ENCODE measurements at regions not wholly inside any gene's neighbourhood (a gene's known extent, or its start where the extent isn't known, plus 50 kb on each side); places are given as distances from the start of the nearest gene placed in this dataset.

DNA sequence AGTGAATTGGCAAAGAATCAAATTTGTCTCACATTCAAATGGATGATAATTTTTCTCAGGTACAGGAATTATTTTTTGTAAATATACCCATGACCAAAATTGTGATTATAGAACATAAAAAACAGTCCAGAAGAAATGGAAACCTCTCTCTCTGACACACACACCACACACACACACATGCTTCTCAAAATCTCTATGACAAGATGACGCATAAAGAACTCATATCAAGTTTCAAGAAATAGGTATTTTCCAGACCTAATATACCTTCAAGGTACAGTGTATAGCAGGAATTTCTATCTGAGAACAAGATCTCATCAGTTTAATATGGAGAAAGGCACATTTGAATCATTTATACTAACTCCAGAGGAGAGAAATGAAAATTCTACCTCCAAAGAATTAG lies 1069.1 kb upstream of the ALCAM start:
- no peak for TF ChIP-seq CTCF (IDR thresholded peaks at IDR 0.05; ENCODE audit: extremely low read depth, missing control alignments)
- no peak for DNase-seq (ENCODE audit: low spot score)

DNA sequence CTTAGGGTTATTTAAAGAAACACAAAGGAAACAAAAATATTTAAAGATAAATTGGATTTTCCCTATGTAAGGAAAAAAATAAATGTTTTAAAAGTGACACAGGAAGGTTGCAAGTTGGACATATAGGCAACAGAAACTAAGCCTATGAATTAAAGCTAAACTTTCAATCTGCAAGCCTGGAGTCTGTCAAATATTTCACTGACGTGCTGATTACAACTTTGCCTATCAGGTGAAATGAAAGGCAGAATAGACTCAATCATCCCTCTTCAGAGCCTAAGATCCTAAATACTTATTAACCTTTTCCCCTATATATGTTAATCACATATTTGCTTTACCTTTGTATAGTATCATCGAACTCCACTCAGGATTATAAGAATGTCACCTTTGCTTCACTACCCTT lies 1068.0 kb upstream of the ALCAM start:
- no peak for DNase-seq (ENCODE audit: low spot score)
- no peak for TF ChIP-seq CTCF (IDR thresholded peaks at IDR 0.05; ENCODE audit: extremely low read depth, missing control alignments)

- TF ChIP-seq CTCF (IDR thresholded peaks at IDR 0.05; ENCODE audit: extremely low read depth, missing control alignments) = no peak
- DNase-seq (ENCODE audit: low spot score) = no peak
Measured at GRCh38 chr3:104316118-104316517, 1050.6 kb upstream of the ALCAM start.

- no peak for TF ChIP-seq CTCF (IDR thresholded peaks at IDR 0.05; ENCODE audit: extremely low read depth, missing control alignments)
- DNase-seq (ENCODE audit: low spot score) = no peak
Measured at GRCh38 chr3:104323226-104323625, 1043.5 kb upstream of the ALCAM start.

DNA sequence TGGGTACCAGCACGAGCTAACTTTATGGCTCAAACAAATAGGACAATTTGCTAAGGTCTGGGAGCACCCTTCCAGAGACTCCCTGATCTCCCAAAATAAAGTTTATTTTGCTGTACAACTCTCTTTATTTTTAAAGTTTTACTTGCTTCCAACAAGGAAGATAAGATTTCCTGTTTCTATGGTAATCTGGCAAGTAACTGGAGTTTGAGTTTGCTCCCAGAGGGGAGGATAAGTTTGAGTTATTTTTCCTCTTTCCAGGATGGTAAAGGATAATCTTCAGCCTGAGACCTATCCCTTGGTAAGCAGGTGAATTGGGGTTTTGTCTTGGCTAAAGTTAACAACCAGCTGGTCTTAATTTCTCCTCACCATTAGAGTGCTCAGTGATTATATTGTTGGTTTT lies 1019.4 kb upstream of the ALCAM start:
- TF ChIP-seq CTCF (IDR thresholded peaks at IDR 0.05; ENCODE audit: extremely low read depth, missing control alignments) = no peak
- no peak for DNase-seq (ENCODE audit: low spot score)

GRCh38 chr3:104349836-104350235 lies 1016.9 kb upstream of the ALCAM start:
- DNase-seq (ENCODE audit: low spot score) = no peak
- no peak for TF ChIP-seq CTCF (IDR thresholded peaks at IDR 0.05; ENCODE audit: extremely low read depth, missing control alignments)

- no peak for TF ChIP-seq CTCF (IDR thresholded peaks at IDR 0.05; ENCODE audit: extremely low read depth, missing control alignments)
- DNase-seq (ENCODE audit: low spot score) = no peak
Measured at GRCh38 chr3:104353951-104354350, 1012.8 kb upstream of the ALCAM start.

All from GM20000 (cell line).